ENCODE measurements at regions not wholly inside any gene's neighbourhood (a gene's known extent, or its start where the extent isn't known, plus 50 kb on each side); places are given as distances from the start of the nearest gene placed in this dataset.
A peak's percentile ranks its signal among the peaks of the same experiment; 100 is the strongest.

DNA sequence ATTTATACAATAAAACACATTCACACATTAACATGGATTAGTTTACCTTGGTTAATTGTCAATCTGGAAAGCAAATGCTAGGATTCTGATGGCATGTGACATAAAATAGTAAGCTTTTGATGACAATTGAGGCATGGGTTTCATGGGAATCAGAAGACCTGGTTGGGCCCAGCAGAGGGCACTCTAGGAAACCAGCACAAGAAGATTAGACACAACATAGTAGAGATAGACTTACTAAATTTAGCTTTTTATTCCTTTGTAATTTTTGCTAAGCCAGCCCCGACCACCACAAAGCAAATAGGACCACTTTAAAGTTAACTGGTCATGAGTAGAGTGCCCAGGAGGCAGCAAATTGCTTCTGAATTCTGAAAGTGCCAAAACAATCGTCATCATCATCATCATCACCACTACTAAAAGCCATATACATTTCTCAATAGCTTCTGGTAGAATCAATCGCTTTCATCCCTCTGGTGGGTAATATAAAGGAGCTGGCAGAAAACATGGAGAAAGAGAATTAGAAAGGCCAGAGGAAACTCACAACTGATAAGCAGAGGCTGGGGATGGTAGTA is 163.2 kb downstream of the ARRDC3 start:
- Histone ChIP-seq H3K36me3 (ENCODE audit: insufficient read depth, low read length) (no peaks in the 10 kb centered on the region), H3K9me3 (ENCODE audit: insufficient read depth, low read depth, low read length) (no peaks in the 10 kb centered on the region), H3K9ac (ENCODE audit: low read depth, low read length, poor library complexity, severe bottlenecking) (no peak overlapping the region), H3K4me2 (ENCODE audit: low read depth, low read length, poor library complexity, severe bottlenecking) (no peak overlapping the region), H3F3A (ENCODE audit: low read depth) (no peaks in the 10 kb centered on the region), H3K4me1 (ENCODE audit: insufficient read depth, low read length, poor library complexity, severe bottlenecking) (no peaks in the 10 kb centered on the region), H2AFZ (ENCODE audit: low read length) (peak overlapping the region; percentile 28; the same call in 1 of the 2 replicates), H3K27me3 (ENCODE audit: insufficient read depth, low read length, poor library complexity, severe bottlenecking) (no peaks in the 10 kb centered on the region), H3K4me3 (ENCODE audit: low read length, poor library complexity, severe bottlenecking) (no peak overlapping the region), H3K9me2 (replicated peaks; ENCODE audit: low read depth, low read length) (no peaks in the 10 kb centered on the region), H4K20me1 (ENCODE audit: insufficient read depth, low read length, poor library complexity, severe bottlenecking) (no peaks in the 10 kb centered on the region), H3K79me2 (ENCODE audit: insufficient read depth, low read length) (no peaks in the 10 kb centered on the region)
- TF ChIP-seq, protein P1, sequence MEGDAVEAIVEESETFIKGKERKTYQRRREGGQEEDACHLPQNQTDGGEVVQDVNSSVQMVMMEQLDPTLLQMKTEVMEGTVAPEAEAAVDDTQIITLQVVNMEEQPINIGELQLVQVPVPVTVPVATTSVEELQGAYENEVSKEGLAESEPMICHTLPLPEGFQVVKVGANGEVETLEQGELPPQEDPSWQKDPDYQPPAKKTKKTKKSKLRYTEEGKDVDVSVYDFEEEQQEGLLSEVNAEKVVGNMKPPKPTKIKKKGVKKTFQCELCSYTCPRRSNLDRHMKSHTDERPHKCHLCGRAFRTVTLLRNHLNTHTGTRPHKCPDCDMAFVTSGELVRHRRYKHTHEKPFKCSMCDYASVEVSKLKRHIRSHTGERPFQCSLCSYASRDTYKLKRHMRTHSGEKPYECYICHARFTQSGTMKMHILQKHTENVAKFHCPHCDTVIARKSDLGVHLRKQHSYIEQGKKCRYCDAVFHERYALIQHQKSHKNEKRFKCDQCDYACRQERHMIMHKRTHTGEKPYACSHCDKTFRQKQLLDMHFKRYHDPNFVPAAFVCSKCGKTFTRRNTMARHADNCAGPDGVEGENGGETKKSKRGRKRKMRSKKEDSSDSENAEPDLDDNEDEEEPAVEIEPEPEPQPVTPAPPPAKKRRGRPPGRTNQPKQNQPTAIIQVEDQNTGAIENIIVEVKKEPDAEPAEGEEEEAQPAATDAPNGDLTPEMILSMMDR (conservative IDR thresholded peaks at IDR 0.05; ENCODE audit: low read length), result peak; percentile 58
- TF ChIP-seq EZH2phosphoT487 (IDR thresholded peaks at IDR 0.05; ENCODE audit: borderline replicate concordance), result no peak

DNA sequence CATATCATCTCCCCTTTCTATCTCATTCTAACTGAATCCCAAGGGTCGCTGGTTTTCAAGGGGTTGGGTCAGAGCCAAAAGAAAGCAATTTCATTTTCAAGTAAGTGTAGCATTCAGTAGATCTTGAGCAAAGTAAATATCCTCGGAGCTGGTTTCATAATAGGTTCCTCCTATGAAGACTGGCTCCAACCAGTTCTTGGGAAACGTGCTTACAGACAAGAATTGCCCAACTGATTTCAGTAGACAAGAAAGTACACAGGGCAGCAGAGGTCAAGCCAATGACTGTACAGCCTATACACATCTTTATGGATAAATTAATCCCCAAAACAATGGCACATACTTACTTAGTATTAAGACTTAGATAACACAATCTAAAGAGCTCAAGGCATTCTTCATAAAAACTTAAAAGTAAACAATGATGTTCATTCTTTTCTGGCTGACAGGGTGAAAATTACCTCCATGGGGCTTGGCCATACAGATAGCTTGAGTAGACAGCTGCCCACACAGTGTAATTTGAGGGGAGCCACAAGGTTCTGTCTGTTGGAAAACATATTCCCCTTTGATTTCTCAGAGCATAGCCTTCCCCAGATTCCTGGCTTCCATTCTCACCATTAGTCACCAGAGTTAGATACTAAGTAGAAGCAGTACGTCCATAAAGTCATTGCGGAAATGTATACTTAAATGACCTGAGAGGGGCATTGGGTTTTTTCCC is 163.9 kb downstream of the ARRDC3 start:
- Histone ChIP-seq H3K79me2 (ENCODE audit: insufficient read depth, low read length) (no peaks in the 10 kb centered on the region), H4K20me1 (ENCODE audit: insufficient read depth, low read length, poor library complexity, severe bottlenecking) (no peaks in the 10 kb centered on the region), H3K4me1 (ENCODE audit: insufficient read depth, low read length, poor library complexity, severe bottlenecking) (no peaks in the 10 kb centered on the region), H3K4me3 (ENCODE audit: low read length, poor library complexity, severe bottlenecking) (no peak overlapping the region), H3K4me2 (ENCODE audit: low read depth, low read length, poor library complexity, severe bottlenecking) (no peak overlapping the region), H3F3A (ENCODE audit: low read depth) (no peaks in the 10 kb centered on the region), H3K36me3 (ENCODE audit: insufficient read depth, low read length) (no peaks in the 10 kb centered on the region), H3K27me3 (ENCODE audit: insufficient read depth, low read length, poor library complexity, severe bottlenecking) (no peaks in the 10 kb centered on the region), H3K9ac (ENCODE audit: low read depth, low read length, poor library complexity, severe bottlenecking) (no peak overlapping the region), H3K9me2 (replicated peaks; ENCODE audit: low read depth, low read length) (no peaks in the 10 kb centered on the region), H2AFZ (ENCODE audit: low read length) (no peak overlapping the region), H3K9me3 (ENCODE audit: insufficient read depth, low read depth, low read length) (no peaks in the 10 kb centered on the region)
- TF ChIP-seq, protein P1 (conservative IDR thresholded peaks at IDR 0.05; ENCODE audit: low read length), result no peak
- no peak for TF ChIP-seq EZH2phosphoT487 (IDR thresholded peaks at IDR 0.05; ENCODE audit: borderline replicate concordance)

DNA sequence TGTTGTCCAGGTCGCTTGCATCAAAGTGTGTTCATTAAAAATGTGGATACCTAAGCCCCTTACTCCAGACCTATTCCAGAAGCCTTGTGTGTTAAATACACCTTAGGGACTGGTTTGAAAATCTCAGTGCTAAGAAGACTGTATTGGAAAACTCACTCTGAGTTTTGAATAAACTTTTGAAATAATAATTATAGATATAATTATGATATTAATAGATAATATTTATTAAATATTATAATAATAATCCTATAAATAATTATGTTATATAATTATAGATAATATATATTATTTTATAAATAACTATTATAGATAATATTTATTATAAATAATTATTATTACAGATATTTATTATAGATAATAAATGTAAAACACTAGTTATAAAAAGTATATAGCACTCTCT is 165.3 kb downstream of the ARRDC3 start:
- Histone ChIP-seq H3K36me3 (ENCODE audit: insufficient read depth, low read length) (no peaks in the 10 kb centered on the region), H3K9ac (ENCODE audit: low read depth, low read length, poor library complexity, severe bottlenecking) (no peak overlapping the region), H2AFZ (ENCODE audit: low read length) (no peak overlapping the region), H3F3A (ENCODE audit: low read depth) (no peaks in the 10 kb centered on the region), H4K20me1 (ENCODE audit: insufficient read depth, low read length, poor library complexity, severe bottlenecking) (no peaks in the 10 kb centered on the region), H3K4me3 (ENCODE audit: low read length, poor library complexity, severe bottlenecking) (no peak overlapping the region), H3K9me3 (ENCODE audit: insufficient read depth, low read depth, low read length) (no peaks in the 10 kb centered on the region), H3K27me3 (ENCODE audit: insufficient read depth, low read length, poor library complexity, severe bottlenecking) (no peaks in the 10 kb centered on the region), H3K4me1 (ENCODE audit: insufficient read depth, low read length, poor library complexity, severe bottlenecking) (no peaks in the 10 kb centered on the region), H3K9me2 (replicated peaks; ENCODE audit: low read depth, low read length) (no peaks in the 10 kb centered on the region), H3K4me2 (ENCODE audit: low read depth, low read length, poor library complexity, severe bottlenecking) (no peak overlapping the region), H3K79me2 (ENCODE audit: insufficient read depth, low read length) (no peaks in the 10 kb centered on the region)
- TF ChIP-seq, protein P1 (conservative IDR thresholded peaks at IDR 0.05; ENCODE audit: low read length), result no peak
- no peak for TF ChIP-seq EZH2phosphoT487 (IDR thresholded peaks at IDR 0.05; ENCODE audit: borderline replicate concordance)
